ENCODE measurements at regions not wholly inside any gene's neighbourhood (a gene's known extent, or its start where the extent isn't known, plus 50 kb on each side); places are given as distances from the start of the nearest gene placed in this dataset.

- no peak overlapping the region for H3K4me3 ChIP-seq (ENCODE audit: low read depth, low read length)
- DNase-seq (ENCODE audit: low read depth), result no peak
- TF ChIP-seq CTCF (IDR thresholded peaks at IDR 0.05; ENCODE audit: low read depth, low read length, missing control alignments), result no peak
Observed at GRCh38 chr2:145569108-145569507, 1049.2 kb upstream of the ZEB2 start.

- no peak for DNase-seq (ENCODE audit: low read depth)
- no peak for TF ChIP-seq CTCF (IDR thresholded peaks at IDR 0.05; ENCODE audit: low read depth, low read length, missing control alignments)
- no peak overlapping the region for H3K4me3 ChIP-seq (ENCODE audit: low read depth, low read length)
Observed at GRCh38 chr2:145563741-145564615, 1044.1 kb upstream of the ZEB2 start.

- no peak for DNase-seq (ENCODE audit: low read depth)
- H3K4me3 ChIP-seq (ENCODE audit: low read depth, low read length), result no peak overlapping the region
- TF ChIP-seq CTCF (IDR thresholded peaks at IDR 0.05; ENCODE audit: low read depth, low read length, missing control alignments), result no peak
Observed at GRCh38 chr2:145561152-145561551, 1041.2 kb upstream of the ZEB2 start.

- TF ChIP-seq CTCF (IDR thresholded peaks at IDR 0.05; ENCODE audit: low read depth, low read length, missing control alignments), result no peak
- no peak for DNase-seq (ENCODE audit: low read depth)
Observed at GRCh38 chr2:145558617-145559350, 1038.9 kb upstream of the ZEB2 start.

GRCh38 chr2:145555360-145555759 lies 1035.4 kb upstream of the ZEB2 start:
- no peak for TF ChIP-seq CTCF (IDR thresholded peaks at IDR 0.05; ENCODE audit: low read depth, low read length, missing control alignments)
- no peak for DNase-seq (ENCODE audit: low read depth)
- H3K4me3 ChIP-seq (ENCODE audit: low read depth, low read length), result no peak overlapping the region

More at GRCh38 chr2:145558617-145559350, 1038.9 kb upstream of the ZEB2 start:
- H3K4me3 ChIP-seq (ENCODE audit: low read depth, low read length), result no peak overlapping the region

GRCh38 chr2:145551686-145552085 lies 1031.8 kb upstream of the ZEB2 start:
- no peak overlapping the region for H3K4me3 ChIP-seq (ENCODE audit: low read depth, low read length)
- DNase-seq (ENCODE audit: low read depth), result no peak
- no peak for TF ChIP-seq CTCF (IDR thresholded peaks at IDR 0.05; ENCODE audit: low read depth, low read length, missing control alignments)

Measured in GM12864 (cell line).